SK-N-SH (cell line): ENCODE measurements at regions not wholly inside any gene's neighbourhood (a gene's known extent, or its start where the extent isn't known, plus 50 kb on each side); places are given as distances from the start of the nearest gene placed in this dataset.

Experiments used
- EP300 ChIP-seq, 2 experiments: IDR thresholded peaks; 2 replicates each; pipeline versions ENCODE4 v1.4.0 to v1.6.1; 2012; ENCODE audit warnings: borderline replicate concordance in 1 of 2, low read depth in 1 of 2, low read length in 1 of 2
- FOSL2 ChIP-seq: IDR thresholded peaks from 2 replicates; pipeline ENCODE4 v1.4.0; 2012; ENCODE audit warnings: low read depth, mild to moderate bottlenecking, moderate library complexity, borderline replicate concordance
- POLR2AphosphoS5 ChIP-seq: IDR thresholded peaks from 2 replicates; pipeline ENCODE4 v1.6.1; 2012; ENCODE audit warnings: low read depth, low read length
- RAD21 ChIP-seq: IDR thresholded peaks from 2 replicates; pipeline ENCODE4 v1.6.1; 2012; ENCODE audit warnings: mild to moderate bottlenecking, low read length
- TAF1 ChIP-seq: IDR thresholded peaks from 2 replicates; pipeline ENCODE4 v1.6.1; 2012; ENCODE audit warnings: low read depth, mild to moderate bottlenecking, low read length, moderate library complexity, borderline replicate concordance

- TF ChIP-seq RAD21 (no peak), TAF1 (no peak), EP300 (IDR thresholded peaks at IDR 0.05; ENCODE audit: borderline replicate concordance in 1 of 2, low read depth in 1 of 2, low read length in 1 of 2) (no peak), POLR2AphosphoS5 (no peak), FOSL2 (no peak)
Measured at GRCh38 chr5:87048156-87048555, 219.5 kb upstream of the RASA1 start.
